ENCODE measurements at regions not wholly inside any gene's neighbourhood (a gene's known extent, or its start where the extent isn't known, plus 50 kb on each side); places are given as distances from the start of the nearest gene placed in this dataset.

DNA sequence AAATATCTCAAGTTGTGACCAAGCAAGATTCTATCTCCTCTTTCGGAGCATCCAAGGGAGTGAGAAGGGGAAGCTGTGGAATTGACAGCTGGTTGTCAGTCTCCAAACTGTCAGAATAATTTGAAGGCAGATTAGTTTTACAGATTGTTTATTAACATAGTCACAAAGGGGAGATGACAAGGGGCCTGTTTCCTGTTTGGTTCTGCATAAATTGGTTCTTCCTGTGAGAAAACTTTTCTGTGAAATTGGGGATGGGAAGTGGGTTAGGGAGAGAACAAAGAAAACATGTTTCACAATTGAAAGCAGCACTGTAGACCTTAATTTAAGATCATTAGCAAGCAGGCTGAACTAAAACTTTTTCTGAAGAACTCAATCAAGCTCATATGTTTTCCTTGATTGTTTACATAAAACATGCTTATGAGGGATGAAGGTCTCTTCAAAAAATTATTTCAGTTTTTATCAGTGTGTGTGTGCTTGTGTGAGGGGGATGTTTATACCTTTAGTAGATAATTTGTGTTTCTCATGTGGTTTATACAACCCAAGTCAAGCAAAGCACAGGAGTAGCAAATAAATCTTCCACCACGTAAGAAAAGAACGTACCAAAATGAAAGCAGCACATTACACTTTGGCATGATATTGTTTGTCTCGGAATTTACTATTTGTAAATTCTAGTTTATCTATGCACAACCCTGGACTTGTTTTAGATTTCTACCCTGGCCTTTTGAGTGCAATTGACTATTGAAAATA lies 604.9 kb upstream of the CDH2 start:
- no peak for DNase-seq (ENCODE audit: low read depth in 2 of 2)
- TF ChIP-seq, protein P1, sequence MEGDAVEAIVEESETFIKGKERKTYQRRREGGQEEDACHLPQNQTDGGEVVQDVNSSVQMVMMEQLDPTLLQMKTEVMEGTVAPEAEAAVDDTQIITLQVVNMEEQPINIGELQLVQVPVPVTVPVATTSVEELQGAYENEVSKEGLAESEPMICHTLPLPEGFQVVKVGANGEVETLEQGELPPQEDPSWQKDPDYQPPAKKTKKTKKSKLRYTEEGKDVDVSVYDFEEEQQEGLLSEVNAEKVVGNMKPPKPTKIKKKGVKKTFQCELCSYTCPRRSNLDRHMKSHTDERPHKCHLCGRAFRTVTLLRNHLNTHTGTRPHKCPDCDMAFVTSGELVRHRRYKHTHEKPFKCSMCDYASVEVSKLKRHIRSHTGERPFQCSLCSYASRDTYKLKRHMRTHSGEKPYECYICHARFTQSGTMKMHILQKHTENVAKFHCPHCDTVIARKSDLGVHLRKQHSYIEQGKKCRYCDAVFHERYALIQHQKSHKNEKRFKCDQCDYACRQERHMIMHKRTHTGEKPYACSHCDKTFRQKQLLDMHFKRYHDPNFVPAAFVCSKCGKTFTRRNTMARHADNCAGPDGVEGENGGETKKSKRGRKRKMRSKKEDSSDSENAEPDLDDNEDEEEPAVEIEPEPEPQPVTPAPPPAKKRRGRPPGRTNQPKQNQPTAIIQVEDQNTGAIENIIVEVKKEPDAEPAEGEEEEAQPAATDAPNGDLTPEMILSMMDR (IDR thresholded peaks at IDR 0.05; ENCODE audit: low read depth, low read length), result no peak
- no peak overlapping the region for H3K4me3 ChIP-seq (replicated peaks in 1 of 2; ENCODE audit: low read depth in 2 of 2, low read length in 2 of 2)

DNA sequence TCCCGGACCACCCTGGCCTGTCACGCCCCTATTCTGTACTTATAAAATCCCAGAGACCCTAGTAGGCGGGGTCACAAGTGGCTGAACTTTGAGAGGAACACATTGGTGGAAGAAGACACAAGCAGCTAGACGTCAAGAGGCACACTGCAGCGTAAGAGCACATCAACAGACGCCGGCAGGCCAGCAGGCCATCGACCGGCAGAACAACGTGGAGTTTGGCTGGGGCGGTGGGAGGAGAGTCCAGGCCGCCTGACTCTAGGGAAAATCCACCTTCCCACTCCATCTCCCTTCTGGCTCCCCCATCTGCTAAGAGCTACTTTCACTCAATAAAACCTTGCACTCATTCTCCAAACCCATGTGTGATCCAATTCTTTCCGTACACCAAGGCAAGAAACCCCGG lies 601.8 kb upstream of the CDH2 start:
- TF ChIP-seq, protein P1 (IDR thresholded peaks at IDR 0.05; ENCODE audit: low read depth, low read length), result no peak
- no peak for DNase-seq (ENCODE audit: low read depth in 2 of 2)
- H3K4me3 ChIP-seq (replicated peaks in 1 of 2; ENCODE audit: low read depth in 2 of 2, low read length in 2 of 2), result no peak overlapping the region

DNA sequence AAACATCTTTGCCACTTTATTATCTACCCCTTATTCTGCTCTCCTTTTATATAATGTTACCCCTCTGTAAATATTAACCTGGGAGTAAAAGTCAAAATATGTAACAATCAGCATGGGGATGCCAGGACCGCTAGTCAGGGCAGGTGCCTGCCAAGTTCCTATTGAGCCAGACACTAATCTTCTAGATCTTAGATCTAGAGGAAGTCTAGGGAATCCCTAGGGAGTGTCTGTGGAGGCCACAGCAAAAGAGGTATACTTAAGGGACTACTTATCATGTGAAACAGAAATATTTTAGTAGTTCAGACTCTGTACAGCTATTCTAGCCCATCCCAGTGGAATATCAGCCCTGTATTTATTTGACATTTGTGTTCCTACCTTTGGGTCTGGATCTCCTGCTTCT lies 600.8 kb upstream of the CDH2 start:
- H3K4me3 ChIP-seq (replicated peaks in 1 of 2; ENCODE audit: low read depth in 2 of 2, low read length in 2 of 2), result no peak overlapping the region
- DNase-seq (ENCODE audit: low read depth in 2 of 2), result no peak
- TF ChIP-seq, protein P1 (IDR thresholded peaks at IDR 0.05; ENCODE audit: low read depth, low read length), result no peak

DNA sequence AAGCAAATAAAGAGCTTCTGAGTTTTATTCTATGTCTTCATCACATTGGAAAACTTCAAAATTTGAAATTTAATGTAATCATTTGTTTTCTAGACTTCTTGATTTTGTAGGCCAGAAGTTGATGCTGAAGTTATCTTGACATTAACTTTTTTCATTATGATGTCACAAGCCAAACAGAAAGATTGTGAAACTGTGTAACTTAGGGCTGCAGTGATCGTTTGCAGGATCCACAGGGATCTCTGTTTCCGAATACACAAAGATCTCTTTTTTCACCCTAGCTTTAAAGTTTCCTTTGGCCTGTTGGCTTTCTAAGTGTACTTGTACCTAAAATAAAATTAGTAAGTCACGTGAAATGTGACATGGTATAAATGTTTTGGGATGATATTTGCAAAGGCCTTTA lies 594.9 kb upstream of the CDH2 start:
- H3K4me3 ChIP-seq (replicated peaks in 1 of 2; ENCODE audit: low read depth in 2 of 2, low read length in 2 of 2), result no peak overlapping the region
- TF ChIP-seq, protein P1 (IDR thresholded peaks at IDR 0.05; ENCODE audit: low read depth, low read length), result no peak
- peak; percentile 47 to 53 for DNase-seq (ENCODE audit: low read depth in 2 of 2)

DNA sequence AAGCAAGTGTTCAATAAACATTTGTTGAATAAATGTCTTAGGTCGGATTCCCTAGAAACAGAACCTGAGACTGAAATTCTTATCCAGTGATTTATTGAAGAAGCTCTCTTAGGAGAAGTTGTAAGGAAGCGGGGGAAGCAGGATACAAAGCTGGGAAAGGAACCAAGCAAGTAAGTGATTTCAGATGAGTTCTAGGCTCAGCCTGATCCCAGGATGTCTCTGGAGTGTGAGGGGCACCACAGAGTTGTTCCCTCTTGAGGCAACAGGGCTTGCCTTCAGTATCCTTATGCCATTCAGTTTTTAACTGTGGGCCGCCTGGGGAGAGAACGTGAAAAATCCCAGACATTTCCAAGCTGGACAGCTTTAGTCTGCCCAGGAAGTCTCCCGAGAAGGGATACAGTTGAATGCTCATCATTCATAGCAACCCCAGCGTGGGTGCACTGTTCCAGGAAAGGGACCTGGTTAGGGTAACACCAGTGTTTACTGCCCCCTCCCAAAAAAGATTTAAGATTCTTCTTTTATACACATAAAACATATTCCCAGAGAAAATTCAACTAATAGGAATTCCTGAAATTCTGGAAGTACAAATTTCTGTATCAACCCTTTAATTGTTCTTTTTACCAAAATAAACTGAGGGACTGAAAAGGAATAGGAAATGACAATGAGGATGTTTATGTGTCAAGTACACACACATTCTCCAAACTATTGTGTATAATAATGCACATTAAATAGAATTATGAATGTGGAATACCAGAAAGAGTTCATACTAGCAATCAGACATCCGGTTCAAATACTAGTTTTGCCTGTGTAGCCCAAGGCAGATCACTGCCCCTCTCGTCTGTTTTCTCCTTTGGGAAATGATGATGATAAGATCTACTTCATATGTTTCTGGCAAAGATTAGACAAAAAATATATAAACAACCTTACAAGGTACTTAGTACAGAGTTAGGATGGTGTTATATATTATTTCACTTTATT lies 592.1 kb upstream of the CDH2 start:
- TF ChIP-seq, protein P1 (IDR thresholded peaks at IDR 0.05; ENCODE audit: low read depth, low read length), result no peak
- no peak for DNase-seq (ENCODE audit: low read depth in 2 of 2)
- H3K4me3 ChIP-seq (replicated peaks in 1 of 2; ENCODE audit: low read depth in 2 of 2, low read length in 2 of 2), result no peak overlapping the region

DNA sequence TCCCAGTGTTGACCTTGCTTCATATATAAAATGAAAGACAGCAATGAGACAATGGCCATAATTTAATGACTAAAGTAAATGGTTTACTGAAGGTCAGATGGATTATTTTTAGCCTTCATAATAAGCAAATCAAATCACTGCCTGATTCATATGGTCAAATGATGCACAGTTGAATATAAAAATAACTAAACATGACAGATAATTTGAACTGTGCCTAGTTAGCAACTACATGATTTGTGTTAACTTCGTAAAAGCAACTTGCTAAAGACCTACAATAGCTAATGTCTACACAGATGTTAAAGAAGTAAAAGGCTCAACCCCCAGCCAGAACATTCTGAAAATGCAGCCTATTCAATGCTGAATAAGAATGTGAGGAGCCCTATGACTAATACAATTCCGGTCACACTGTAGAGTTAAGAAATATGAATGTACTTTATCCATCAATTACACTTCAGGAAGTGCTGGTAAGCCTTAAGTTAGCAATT lies 590.8 kb upstream of the CDH2 start:
- DNase-seq (ENCODE audit: low read depth in 2 of 2), result peak; percentile 85 to 89
- TF ChIP-seq, protein P1 (IDR thresholded peaks at IDR 0.05; ENCODE audit: low read depth, low read length), result no peak
- H3K4me3 ChIP-seq (replicated peaks in 1 of 2; ENCODE audit: low read depth in 2 of 2, low read length in 2 of 2), result no peak overlapping the region
